Thymus (tissue), 11 donors: ENCODE measurements at regions not wholly inside any gene's neighbourhood (a gene's known extent, or its start where the extent isn't known, plus 50 kb on each side); places are given as distances from the start of the nearest gene placed in this dataset.
A peak's percentile ranks its signal among the peaks of the same experiment; 100 is the strongest.

Experiments
- DNase-seq, 9 donors: peaks; one replicate each; pipeline ENCODE4 v3.0.0-alpha.2; 2013; ENCODE audit warnings: low spot score in 9 of 9, low read depth in 6 of 9, missing footprints in 1 of 9
- H3K27ac ChIP-seq, 2 donors: one replicate each; pipeline ENCODE4 v1.5.1; 2013; ENCODE audit warnings: control low read depth in 1 of 2, low read depth in 1 of 2, low read length in 1 of 2, mild to moderate bottlenecking in 1 of 2, moderate library complexity in 1 of 2
- H3K27me3 ChIP-seq, 2 donors: one replicate each; pipeline ENCODE4 v1.5.1; 2013; ENCODE audit warnings: low read length in 1 of 2; ENCODE audit not compliant: control insufficient read depth in 2 of 2, insufficient read depth in 1 of 2
- H3K36me3 ChIP-seq, 2 donors: one replicate each; pipeline ENCODE4 v1.5.1; 2013; ENCODE audit warnings: low read length in 1 of 2, mild to moderate bottlenecking in 1 of 2, moderate library complexity in 1 of 2; ENCODE audit not compliant: control insufficient read depth in 2 of 2, insufficient read depth in 2 of 2
- H3K4me1 ChIP-seq, 2 donors: one replicate each; pipeline ENCODE4 v1.5.1; 2013; ENCODE audit warnings: low read length in 2 of 2; ENCODE audit not compliant: control insufficient read depth in 2 of 2, insufficient read depth in 2 of 2
- H3K4me3 ChIP-seq, 2 donors: one replicate each; pipeline ENCODE4 v1.5.1; 2013; ENCODE audit warnings: low read length in 2 of 2, control low read depth in 1 of 2, mild to moderate bottlenecking in 1 of 2
- H3K9me3 ChIP-seq, 2 donors: one replicate each; pipeline ENCODE4 v1.5.1; 2013; ENCODE audit warnings: low read length in 1 of 2, mild to moderate bottlenecking in 1 of 2; ENCODE audit not compliant: control insufficient read depth in 2 of 2, insufficient read depth in 1 of 2
- WGBS: extraction: QIAGEN DNeasy Blood & Tissue Kit; methylation state at CpG from one replicate; pipeline ENCODE4 v1.1.7; 2013; 5-methylcytosine and 5-hydroxymethylcytosine counted together
- donor health status: healthy.

GRCh38 chr2:109062859-109063700 lies 65.9 kb upstream of the SH3RF3 start:
- WGBS: 83% methylated on average over 19 of the region's 19 CpGs
- Histone ChIP-seq H3K4me1 (peaks cover 0 to 10% of the 10 kb centered on the region in 2 donors), H3K27ac (no peak overlapping the region), H3K27me3 (peaks cover 0 to 2% of the 10 kb centered on the region in 2 donors), H3K36me3 (no peaks in the 10 kb centered on the region), H3K9me3 (no peaks in the 10 kb centered on the region), H3K4me3 (no peak overlapping the region)
- peak in 2 of 9 donors; percentile 5 to 14 for DNase-seq

- DNase-seq: no peak
- no peaks in the 10 kb centered on the region for H3K36me3 ChIP-seq
- H3K27ac ChIP-seq: no peak overlapping the region
- peaks cover 0 to 2% of the 10 kb centered on the region in 2 donors for H3K27me3 ChIP-seq
- no peaks in the 10 kb centered on the region for H3K9me3 ChIP-seq
- H3K4me1 ChIP-seq: peaks cover 0 to 18% of the 10 kb centered on the region in 2 donors
- 90% methylated on average over 7 of the region's 7 CpGs for WGBS
- no peak overlapping the region for H3K4me3 ChIP-seq
Measured at GRCh38 chr2:109062145-109062858, 66.7 kb upstream of the SH3RF3 start.

GRCh38 chr2:109061736-109062135 lies 67.3 kb upstream of the SH3RF3 start:
- Histone ChIP-seq H3K36me3 (no peaks in the 10 kb centered on the region), H3K27me3 (peaks cover 0 to 2% of the 10 kb centered on the region in 2 donors), H3K4me1 (peaks cover 0 to 19% of the 10 kb centered on the region in 2 donors), H3K9me3 (no peaks in the 10 kb centered on the region), H3K27ac (no peak overlapping the region), H3K4me3 (no peak overlapping the region)
- no peak for DNase-seq
- 96% methylated on average over 4 of the region's 4 CpGs for WGBS

- Histone ChIP-seq H3K36me3 (no peaks in the 10 kb centered on the region), H3K4me3 (no peak overlapping the region), H3K9me3 (no peaks in the 10 kb centered on the region), H3K4me1 (peaks cover 0 to 19% of the 10 kb centered on the region in 2 donors), H3K27ac (no peak overlapping the region), H3K27me3 (peaks cover 0 to 2% of the 10 kb centered on the region in 2 donors)
- WGBS: 76% methylated on average over 3 of the region's 3 CpGs
- no peak for DNase-seq
Measured at GRCh38 chr2:109060496-109060895, 68.5 kb upstream of the SH3RF3 start.

- no peak overlapping the region for H3K4me3 ChIP-seq
- no peaks in the 10 kb centered on the region for H3K36me3 ChIP-seq
- 76% methylated on average over 7 of the region's 7 CpGs for WGBS
- peaks cover 0 to 19% of the 10 kb centered on the region in 2 donors for H3K4me1 ChIP-seq
- DNase-seq: no peak
- H3K9me3 ChIP-seq: no peaks in the 10 kb centered on the region
- peaks cover 0 to 2% of the 10 kb centered on the region in 2 donors for H3K27me3 ChIP-seq
- no peak overlapping the region for H3K27ac ChIP-seq
Measured at GRCh38 chr2:109059474-109060165, 69.4 kb upstream of the SH3RF3 start.

- peaks cover 0 to 2% of the 10 kb centered on the region in 2 donors for H3K27me3 ChIP-seq
- H3K4me1 ChIP-seq: peaks cover 0 to 19% of the 10 kb centered on the region in 2 donors
- H3K9me3 ChIP-seq: no peaks in the 10 kb centered on the region
- 99% methylated on average over 6 of the region's 6 CpGs for WGBS
- DNase-seq: no peak
- H3K4me3 ChIP-seq: no peak overlapping the region
- no peak overlapping the region for H3K27ac ChIP-seq
- no peaks in the 10 kb centered on the region for H3K36me3 ChIP-seq
Measured at GRCh38 chr2:109058802-109059201, 69.8 kb upstream of the EDAR start.

- Histone ChIP-seq H3K4me3 (no peak overlapping the region), H3K27me3 (peaks cover 0 to 1% of the 10 kb centered on the region in 2 donors), H3K9me3 (no peaks in the 10 kb centered on the region), H3K27ac (no peak overlapping the region), H3K36me3 (no peaks in the 10 kb centered on the region), H3K4me1 (peaks cover 0 to 19% of the 10 kb centered on the region in 2 donors)
- DNase-seq: no peak
- WGBS: 70% methylated on average over 9 of the region's 9 CpGs
Measured at GRCh38 chr2:109058191-109058632, 69.2 kb upstream of the EDAR start.

GRCh38 chr2:109057686-109058085 lies 68.7 kb upstream of the EDAR start:
- H3K9me3 ChIP-seq: no peaks in the 10 kb centered on the region
- WGBS: 84% methylated on average over 9 of the region's 9 CpGs
- H3K36me3 ChIP-seq: no peaks in the 10 kb centered on the region
- DNase-seq: peak in 1 of 9 donors; percentile 52
- no peak overlapping the region for H3K27ac ChIP-seq
- H3K4me3 ChIP-seq: no peak overlapping the region
- peaks cover 0 to 15% of the 10 kb centered on the region in 2 donors for H3K4me1 ChIP-seq
- no peaks in the 10 kb centered on the region for H3K27me3 ChIP-seq
